Glutamatergic neuron (in vitro differentiated cells): ENCODE measurements at regions not wholly inside any gene's neighbourhood (a gene's known extent, or its start where the extent isn't known, plus 50 kb on each side); places are given as distances from the start of the nearest gene placed in this dataset.

Source experiments
- DNase-seq: peaks from one replicate; pipeline ENCODE4 v3.0.0; 2022
- H3K27ac Mint-ChIP-seq: one replicate; pipeline ENCODE4 v1.8.0; 2020; ENCODE audit warnings: mild to moderate bottlenecking, mixed read lengths, inconsistent platforms; ENCODE audit not compliant: unreplicated experiment
- H3K27me3 Mint-ChIP-seq: one replicate; pipeline ENCODE4 v1.8.0; 2020; ENCODE audit warnings: mild to moderate bottlenecking, moderate library complexity, mixed read lengths, inconsistent platforms; ENCODE audit not compliant: unreplicated experiment
- H3K36me3 Mint-ChIP-seq: one replicate; pipeline ENCODE4 v1.8.0; 2020; ENCODE audit warnings: mild to moderate bottlenecking, mixed read lengths, inconsistent platforms; ENCODE audit not compliant: unreplicated experiment
- H3K4me1 Mint-ChIP-seq: one replicate; pipeline ENCODE4 v1.8.0; 2020; ENCODE audit warnings: mild to moderate bottlenecking, low read depth, mixed read lengths, inconsistent platforms; ENCODE audit not compliant: unreplicated experiment
- H3K4me3 Mint-ChIP-seq: one replicate; pipeline ENCODE4 v1.8.0; 2020; ENCODE audit warnings: mild to moderate bottlenecking, mixed read lengths, inconsistent platforms; ENCODE audit not compliant: unreplicated experiment
- H3K9me3 Mint-ChIP-seq: one replicate; pipeline ENCODE4 v1.8.0; 2020; ENCODE audit warnings: mild to moderate bottlenecking, moderate library complexity, mixed read lengths, inconsistent platforms; ENCODE audit not compliant: unreplicated experiment
- CTCF ChIP-seq: fragments of 200-600 bp; sonication (generic); IDR thresholded peaks from one replicate; pipeline ENCODE4 v1.5.0; 2021; ENCODE audit not compliant: partially characterized antibody, unreplicated experiment

GRCh38 chr3:18891641-18892040 is 256.7 kb upstream of the KCNH8 start:
- no peak overlapping the region for H3K4me3 Mint-ChIP-seq
- no peaks in the 10 kb centered on the region for H3K27me3 Mint-ChIP-seq
- TF ChIP-seq CTCF, result no peak
- no peaks in the 10 kb centered on the region for H3K9me3 Mint-ChIP-seq
- H3K27ac Mint-ChIP-seq, result no peak overlapping the region
- DNase-seq, result no peak
- no peaks in the 10 kb centered on the region for H3K36me3 Mint-ChIP-seq
- H3K4me1 Mint-ChIP-seq, result no peaks in the 10 kb centered on the region

- Mint-ChIP-seq H3K9me3 (no peaks in the 10 kb centered on the region), H3K4me3 (no peak overlapping the region), H3K27ac (no peak overlapping the region), H3K27me3 (no peaks in the 10 kb centered on the region), H3K36me3 (no peaks in the 10 kb centered on the region), H3K4me1 (no peaks in the 10 kb centered on the region)
- no peak for DNase-seq
- no peak for TF ChIP-seq CTCF
These were observed 257.9 kb upstream of the KCNH8 start for GRCh38 chr3:18890449-18890848.

- H3K27ac Mint-ChIP-seq, result no peak overlapping the region
- no peaks in the 10 kb centered on the region for H3K27me3 Mint-ChIP-seq
- no peaks in the 10 kb centered on the region for H3K9me3 Mint-ChIP-seq
- no peak overlapping the region for H3K4me3 Mint-ChIP-seq
- no peak for TF ChIP-seq CTCF
- H3K36me3 Mint-ChIP-seq, result no peaks in the 10 kb centered on the region
- H3K4me1 Mint-ChIP-seq, result no peaks in the 10 kb centered on the region
- no peak for DNase-seq
These were observed 259.5 kb upstream of the KCNH8 start for GRCh38 chr3:18888819-18889218.

GRCh38 chr3:18888370-18888769 is 259.9 kb upstream of the KCNH8 start:
- Mint-ChIP-seq H3K27ac (no peak overlapping the region), H3K36me3 (no peaks in the 10 kb centered on the region), H3K9me3 (no peaks in the 10 kb centered on the region), H3K27me3 (no peaks in the 10 kb centered on the region), H3K4me1 (no peaks in the 10 kb centered on the region), H3K4me3 (no peak overlapping the region)
- no peak for TF ChIP-seq CTCF
- DNase-seq, result no peak

- Mint-ChIP-seq H3K27ac (no peak overlapping the region), H3K4me1 (no peaks in the 10 kb centered on the region), H3K27me3 (no peaks in the 10 kb centered on the region), H3K4me3 (no peak overlapping the region), H3K9me3 (no peaks in the 10 kb centered on the region), H3K36me3 (no peaks in the 10 kb centered on the region)
- no peak for TF ChIP-seq CTCF
- DNase-seq, result no peak
These were observed 262.0 kb upstream of the KCNH8 start for GRCh38 chr3:18886331-18886730.
